CD1c-positive myeloid dendritic cell (primary cell): ENCODE measurements at regions not wholly inside any gene's neighbourhood (a gene's known extent, or its start where the extent isn't known, plus 50 kb on each side); places are given as distances from the start of the nearest gene placed in this dataset.

Experiments used
- DNase-seq: peaks from one replicate; pipeline ENCODE4 v3.0.0-alpha.2; 2016; ENCODE audit errors: extremely low spot score

- DNase-seq, result no peak
Measured at GRCh38 chr10:61356354-61356753, 96.8 kb downstream of the TMEM26 start.

GRCh38 chr10:61355211-61355610, 98.0 kb downstream of the TMEM26 start:
- DNase-seq, result no peak

GRCh38 chr10:61354401-61354975, 98.7 kb downstream of the TMEM26 start:
- DNase-seq, result no peak

- no peak for DNase-seq
Measured at GRCh38 chr10:61350794-61351193, 102.4 kb downstream of the TMEM26 start.

- DNase-seq, result no peak
Measured at GRCh38 chr10:61350068-61350467, 103.1 kb downstream of the TMEM26 start.

GRCh38 chr10:61346796-61347413, 106.3 kb downstream of the TMEM26 start:
- DNase-seq, result no peak

GRCh38 chr10:61343796-61344195, 109.4 kb downstream of the TMEM26 start:
- no peak for DNase-seq

- DNase-seq, result no peak
Measured at GRCh38 chr10:61342858-61343572, 110.2 kb downstream of the TMEM26 start.

- no peak for DNase-seq
Measured at GRCh38 chr10:61341008-61341407, 112.2 kb downstream of the TMEM26 start.

GRCh38 chr10:61338146-61338545, 115.0 kb downstream of the TMEM26 start:
- no peak for DNase-seq

GRCh38 chr10:61337741-61338140, 115.4 kb downstream of the TMEM26 start:
- no peak for DNase-seq

- DNase-seq, result no peak
Measured at GRCh38 chr10:61336831-61337230, 116.3 kb downstream of the TMEM26 start.

GRCh38 chr10:61335359-61335758, 117.8 kb downstream of the TMEM26 start:
- no peak for DNase-seq

GRCh38 chr10:61332581-61332980, 120.6 kb downstream of the TMEM26 start:
- no peak for DNase-seq

- DNase-seq, result no peak
Measured at GRCh38 chr10:61330669-61331068, 122.5 kb downstream of the TMEM26 start.

GRCh38 chr10:61329854-61330253, 123.3 kb downstream of the TMEM26 start:
- no peak for DNase-seq

- no peak for DNase-seq
Measured at GRCh38 chr10:61325223-61325960, 127.8 kb downstream of the TMEM26 start.

GRCh38 chr10:61323726-61324125, 129.5 kb downstream of the TMEM26 start:
- no peak for DNase-seq

GRCh38 chr10:61321041-61321857, 131.9 kb downstream of the TMEM26 start:
- no peak for DNase-seq

- DNase-seq, result no peak
Measured at GRCh38 chr10:61320257-61320587, 133.0 kb downstream of the TMEM26 start.

- no peak for DNase-seq
Measured at GRCh38 chr10:61319386-61320256, 133.6 kb downstream of the TMEM26 start.
